ENCODE measurements at regions not wholly inside any gene's neighbourhood (a gene's known extent, or its start where the extent isn't known, plus 50 kb on each side); places are given as distances from the start of the nearest gene placed in this dataset.

- H3K4me1 ChIP-seq (ENCODE audit: control insufficient read depth, insufficient read depth, low read length): no peaks in the 10 kb centered on the region
- CTCF ChIA-PET: no interaction called here
Observed at GRCh38 chr6:113607821-113608545, 249.2 kb upstream of the MARCKS start.

GRCh38 chr6:113610377-113610988, 246.7 kb upstream of the MARCKS start:
- H3K4me1 ChIP-seq (ENCODE audit: control insufficient read depth, insufficient read depth, low read length): no peaks in the 10 kb centered on the region
- H3K9me3 ChIP-seq (ENCODE audit: control insufficient read depth, insufficient read depth, low read depth, low read length): no peaks in the 10 kb centered on the region
- H3K36me3 ChIP-seq (ENCODE audit: control insufficient read depth, insufficient read depth, low read length): no peaks in the 10 kb centered on the region
- H3K27me3 ChIP-seq (ENCODE audit: control insufficient read depth, insufficient read depth, low read length): no peaks in the 10 kb centered on the region
- TF ChIP-seq SIN3A (IDR thresholded peaks at IDR 0.05; ENCODE audit: borderline replicate concordance, insufficient read depth, low read depth, low read length): no peak
- no peak for TF ChIP-seq TCF7L2 (IDR thresholded peaks at IDR 0.05; ENCODE audit: low read depth, low read length)
- no peak for TF ChIP-seq REST (IDR thresholded peaks at IDR 0.05; ENCODE audit: insufficient read depth in 1 of 2, low read depth in 2 of 2, low read length in 1 of 2)
- no peak for TF ChIP-seq POLR2AphosphoS5 (IDR thresholded peaks at IDR 0.05; ENCODE audit: low read depth, low read length)
- TF ChIP-seq CTCF (IDR thresholded peaks at IDR 0.05): no peak
- in situ Hi-C loops (cut with HindIII; ENCODE audit: low pct_unique_long_range_greater_than_20kb, low sequenced_read_pairs): no loop called here
- H3K4me3 ChIP-seq (ENCODE audit: low read depth in 2 of 2, low read length in 2 of 2): no peak overlapping the region
- ATAC-seq: no peak
- ChIA-PET POLR2A (no interaction called here), CTCF (no interaction called here)
- no peak for DNase-seq (ENCODE audit: low read depth, low spot score)
- H3K27ac ChIP-seq (ENCODE audit: low read length): no peak overlapping the region
- intact Hi-C loops (cut with micrococcal nuclease; ENCODE audit: unreplicated experiment): no loop called here
- BruUV-seq (replicated peaks): no TSS peak

More at GRCh38 chr6:113607821-113608545, 249.2 kb upstream of the MARCKS start:
- no peaks in the 10 kb centered on the region for H3K27me3 ChIP-seq (ENCODE audit: control insufficient read depth, insufficient read depth, low read length)
- no peaks in the 10 kb centered on the region for H3K36me3 ChIP-seq (ENCODE audit: control insufficient read depth, insufficient read depth, low read length)
- in situ Hi-C loops (cut with HindIII; ENCODE audit: low pct_unique_long_range_greater_than_20kb, low sequenced_read_pairs) (no loop called here), intact Hi-C loops (cut with micrococcal nuclease; ENCODE audit: unreplicated experiment) (no loop called here)
- no peak overlapping the region for H3K4me3 ChIP-seq (ENCODE audit: low read depth in 2 of 2, low read length in 2 of 2)
- DNase-seq (ENCODE audit: low read depth, low spot score) (no peak), ATAC-seq (no peak)
- H3K27ac ChIP-seq (ENCODE audit: low read length): no peak overlapping the region
- TF ChIP-seq POLR2AphosphoS5 (IDR thresholded peaks at IDR 0.05; ENCODE audit: low read depth, low read length) (no peak), REST (IDR thresholded peaks at IDR 0.05; ENCODE audit: insufficient read depth in 1 of 2, low read depth in 2 of 2, low read length in 1 of 2) (no peak), CTCF (IDR thresholded peaks at IDR 0.05) (no peak), TCF7L2 (IDR thresholded peaks at IDR 0.05; ENCODE audit: low read depth, low read length) (no peak), SIN3A (IDR thresholded peaks at IDR 0.05; ENCODE audit: borderline replicate concordance, insufficient read depth, low read depth, low read length) (no peak)
- BruUV-seq (replicated peaks): no TSS peak
- no peaks in the 10 kb centered on the region for H3K9me3 ChIP-seq (ENCODE audit: control insufficient read depth, insufficient read depth, low read depth, low read length)
- POLR2A ChIA-PET: no interaction called here
